ENCODE measurements at regions not wholly inside any gene's neighbourhood (a gene's known extent, or its start where the extent isn't known, plus 50 kb on each side); places are given as distances from the start of the nearest gene placed in this dataset.

GRCh38 chr3:177886501-177886900, 649.7 kb upstream of the KCNMB2 start:
- DNase-seq (ENCODE audit: low spot score): no peak
- Mint-ChIP-seq H3K9me3 (peaks cover 22% of the 10 kb centered on the region), H3K36me3 (0 out of 2 replicates have a peak, but pooled peaks cover 4% of the 10 kb centered on the region), H3K4me3 (no peak overlapping the region), H3K27me3 (ENCODE audit: low read depth) (no peaks in the 10 kb centered on the region), H3K27ac (no peak overlapping the region), H3K4me1 (peaks cover 5% of the 10 kb centered on the region; the same call in 1 of the 2 replicates)
- POLR2A ChIA-PET: interaction anchor here (0.6 kb wide), 1 partner anchor 50 kb away, joined by 3 read pairs; no protein-coding TSS in a partner anchor
- no peak for ATAC-seq
- CTCF ChIA-PET: no interaction called here
- no peak for TF ChIP-seq FOXJ3 (CRISPR knock-in tag; IDR thresholded peaks at IDR 0.05; ENCODE audit: borderline replicate concordance)
- TF ChIP-seq, protein P1, sequence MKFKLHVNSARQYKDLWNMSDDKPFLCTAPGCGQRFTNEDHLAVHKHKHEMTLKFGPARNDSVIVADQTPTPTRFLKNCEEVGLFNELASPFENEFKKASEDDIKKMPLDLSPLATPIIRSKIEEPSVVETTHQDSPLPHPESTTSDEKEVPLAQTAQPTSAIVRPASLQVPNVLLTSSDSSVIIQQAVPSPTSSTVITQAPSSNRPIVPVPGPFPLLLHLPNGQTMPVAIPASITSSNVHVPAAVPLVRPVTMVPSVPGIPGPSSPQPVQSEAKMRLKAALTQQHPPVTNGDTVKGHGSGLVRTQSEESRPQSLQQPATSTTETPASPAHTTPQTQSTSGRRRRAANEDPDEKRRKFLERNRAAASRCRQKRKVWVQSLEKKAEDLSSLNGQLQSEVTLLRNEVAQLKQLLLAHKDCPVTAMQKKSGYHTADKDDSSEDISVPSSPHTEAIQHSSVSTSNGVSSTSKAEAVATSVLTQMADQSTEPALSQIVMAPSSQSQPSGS (CRISPR knock-in tag; IDR thresholded peaks at IDR 0.05; ENCODE audit: borderline replicate concordance, low read depth): no peak
- TF ChIP-seq FOXK1 (CRISPR knock-in tag; IDR thresholded peaks at IDR 0.05): no peak
- TF ChIP-seq NR1H2 (CRISPR knock-in tag; IDR thresholded peaks at IDR 0.05): no peak
- no peak for TF ChIP-seq KAT7 (CRISPR knock-in tag; IDR thresholded peaks at IDR 0.05; ENCODE audit: borderline replicate concordance)
- no peak for TF ChIP-seq ZNF671 (CRISPR knock-in tag; IDR thresholded peaks at IDR 0.05)
- TF ChIP-seq, protein P2, sequence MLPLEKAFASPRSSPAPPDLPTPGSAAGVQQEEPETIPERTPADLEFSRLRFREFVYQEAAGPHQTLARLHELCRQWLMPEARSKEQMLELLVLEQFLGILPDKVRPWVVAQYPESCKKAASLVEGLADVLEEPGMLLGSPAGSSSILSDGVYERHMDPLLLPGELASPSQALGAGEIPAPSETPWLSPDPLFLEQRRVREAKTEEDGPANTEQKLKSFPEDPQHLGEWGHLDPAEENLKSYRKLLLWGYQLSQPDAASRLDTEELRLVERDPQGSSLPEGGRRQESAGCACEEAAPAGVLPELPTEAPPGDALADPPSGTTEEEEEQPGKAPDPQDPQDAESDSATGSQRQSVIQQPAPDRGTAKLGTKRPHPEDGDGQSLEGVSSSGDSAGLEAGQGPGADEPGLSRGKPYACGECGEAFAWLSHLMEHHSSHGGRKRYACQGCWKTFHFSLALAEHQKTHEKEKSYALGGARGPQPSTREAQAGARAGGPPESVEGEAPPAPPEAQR (CRISPR knock-in tag; IDR thresholded peaks at IDR 0.05): no peak
- TF ChIP-seq ZNF232 (CRISPR knock-in tag; IDR thresholded peaks at IDR 0.05): no peak
- TF ChIP-seq, protein P3, sequence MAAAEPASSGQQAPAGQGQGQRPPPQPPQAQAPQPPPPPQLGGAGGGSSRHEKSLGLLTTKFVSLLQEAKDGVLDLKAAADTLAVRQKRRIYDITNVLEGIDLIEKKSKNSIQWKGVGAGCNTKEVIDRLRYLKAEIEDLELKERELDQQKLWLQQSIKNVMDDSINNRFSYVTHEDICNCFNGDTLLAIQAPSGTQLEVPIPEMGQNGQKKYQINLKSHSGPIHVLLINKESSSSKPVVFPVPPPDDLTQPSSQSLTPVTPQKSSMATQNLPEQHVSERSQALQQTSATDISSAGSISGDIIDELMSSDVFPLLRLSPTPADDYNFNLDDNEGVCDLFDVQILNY (CRISPR knock-in tag; IDR thresholded peaks at IDR 0.05): no peak
- TF ChIP-seq, protein P4, sequence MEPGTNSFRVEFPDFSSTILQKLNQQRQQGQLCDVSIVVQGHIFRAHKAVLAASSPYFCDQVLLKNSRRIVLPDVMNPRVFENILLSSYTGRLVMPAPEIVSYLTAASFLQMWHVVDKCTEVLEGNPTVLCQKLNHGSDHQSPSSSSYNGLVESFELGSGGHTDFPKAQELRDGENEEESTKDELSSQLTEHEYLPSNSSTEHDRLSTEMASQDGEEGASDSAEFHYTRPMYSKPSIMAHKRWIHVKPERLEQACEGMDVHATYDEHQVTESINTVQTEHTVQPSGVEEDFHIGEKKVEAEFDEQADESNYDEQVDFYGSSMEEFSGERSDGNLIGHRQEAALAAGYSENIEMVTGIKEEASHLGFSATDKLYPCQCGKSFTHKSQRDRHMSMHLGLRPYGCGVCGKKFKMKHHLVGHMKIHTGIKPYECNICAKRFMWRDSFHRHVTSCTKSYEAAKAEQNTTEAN (CRISPR knock-in tag; IDR thresholded peaks at IDR 0.05): no peak
- TF ChIP-seq ZNF396 (CRISPR knock-in tag; IDR thresholded peaks at IDR 0.05; ENCODE audit: borderline replicate concordance): no peak
- TF ChIP-seq ZNF121 (CRISPR knock-in tag; IDR thresholded peaks at IDR 0.05): no peak

- peaks cover 22% of the 10 kb centered on the region for H3K9me3 Mint-ChIP-seq
- H3K27ac Mint-ChIP-seq: no peak overlapping the region
- ATAC-seq (no peak), DNase-seq (ENCODE audit: low spot score) (no peak)
- CTCF ChIA-PET: no interaction called here
- H3K36me3 Mint-ChIP-seq: 0 out of 2 replicates have a peak, but pooled peaks cover 4% of the 10 kb centered on the region
- H3K4me1 Mint-ChIP-seq: peaks cover 5% of the 10 kb centered on the region; the same call in 1 of the 2 replicates
- TF ChIP-seq, protein P5, sequence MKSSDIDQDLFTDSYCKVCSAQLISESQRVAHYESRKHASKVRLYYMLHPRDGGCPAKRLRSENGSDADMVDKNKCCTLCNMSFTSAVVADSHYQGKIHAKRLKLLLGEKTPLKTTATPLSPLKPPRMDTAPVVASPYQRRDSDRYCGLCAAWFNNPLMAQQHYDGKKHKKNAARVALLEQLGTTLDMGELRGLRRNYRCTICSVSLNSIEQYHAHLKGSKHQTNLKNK (CRISPR knock-in tag; IDR thresholded peaks at IDR 0.05): no peak
- TF ChIP-seq, protein P6, sequence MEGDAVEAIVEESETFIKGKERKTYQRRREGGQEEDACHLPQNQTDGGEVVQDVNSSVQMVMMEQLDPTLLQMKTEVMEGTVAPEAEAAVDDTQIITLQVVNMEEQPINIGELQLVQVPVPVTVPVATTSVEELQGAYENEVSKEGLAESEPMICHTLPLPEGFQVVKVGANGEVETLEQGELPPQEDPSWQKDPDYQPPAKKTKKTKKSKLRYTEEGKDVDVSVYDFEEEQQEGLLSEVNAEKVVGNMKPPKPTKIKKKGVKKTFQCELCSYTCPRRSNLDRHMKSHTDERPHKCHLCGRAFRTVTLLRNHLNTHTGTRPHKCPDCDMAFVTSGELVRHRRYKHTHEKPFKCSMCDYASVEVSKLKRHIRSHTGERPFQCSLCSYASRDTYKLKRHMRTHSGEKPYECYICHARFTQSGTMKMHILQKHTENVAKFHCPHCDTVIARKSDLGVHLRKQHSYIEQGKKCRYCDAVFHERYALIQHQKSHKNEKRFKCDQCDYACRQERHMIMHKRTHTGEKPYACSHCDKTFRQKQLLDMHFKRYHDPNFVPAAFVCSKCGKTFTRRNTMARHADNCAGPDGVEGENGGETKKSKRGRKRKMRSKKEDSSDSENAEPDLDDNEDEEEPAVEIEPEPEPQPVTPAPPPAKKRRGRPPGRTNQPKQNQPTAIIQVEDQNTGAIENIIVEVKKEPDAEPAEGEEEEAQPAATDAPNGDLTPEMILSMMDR (IDR thresholded peaks at IDR 0.05): no peak
- TF ChIP-seq NR1H2 (CRISPR knock-in tag; IDR thresholded peaks at IDR 0.05): no peak
- no peaks in the 10 kb centered on the region for H3K27me3 Mint-ChIP-seq (ENCODE audit: low read depth)
- no peak overlapping the region for H3K4me3 Mint-ChIP-seq
- POLR2A ChIA-PET: no interaction called here
Measured at GRCh38 chr3:177887475-177887874, 648.8 kb upstream of the KCNMB2 start.

- CTCF ChIA-PET: interaction anchor here (0.8 kb wide), 1 partner anchor 368 kb away, joined by 3 read pairs; no protein-coding TSS in a partner anchor
- ATAC-seq (no peak), DNase-seq (ENCODE audit: low spot score) (no peak)
- no peak for TF ChIP-seq ZNF671 (CRISPR knock-in tag; IDR thresholded peaks at IDR 0.05)
- TF ChIP-seq NR3C1 (CRISPR knock-in tag; conservative IDR thresholded peaks at IDR 0.05; ENCODE audit: low read depth): no peak
- no peak for TF ChIP-seq USF1 (CRISPR knock-in tag; IDR thresholded peaks at IDR 0.05)
- no peak for TF ChIP-seq ZNF263 (CRISPR knock-in tag; IDR thresholded peaks at IDR 0.05; ENCODE audit: low read depth)
- no peak for TF ChIP-seq MXD4 (CRISPR knock-in tag; IDR thresholded peaks at IDR 0.05; ENCODE audit: borderline replicate concordance)
- no peak for TF ChIP-seq FOXP1 (CRISPR knock-in tag; IDR thresholded peaks at IDR 0.05; ENCODE audit: borderline replicate concordance)
- no peak for TF ChIP-seq ZNF138 (CRISPR knock-in tag; conservative IDR thresholded peaks at IDR 0.05)
- TF ChIP-seq GABPB1 (CRISPR knock-in tag; IDR thresholded peaks at IDR 0.05): no peak
- TF ChIP-seq NR1H2 (CRISPR knock-in tag; IDR thresholded peaks at IDR 0.05): no peak
- no peak for TF ChIP-seq HMGA2 (CRISPR knock-in tag; IDR thresholded peaks at IDR 0.05)
- no peak for TF ChIP-seq USF2 (CRISPR knock-in tag; IDR thresholded peaks at IDR 0.05)
- no peak for TF ChIP-seq EMX1 (CRISPR knock-in tag; IDR thresholded peaks at IDR 0.05)
Measured at GRCh38 chr3:177889161-177889560, 647.1 kb upstream of the KCNMB2 start.

More at GRCh38 chr3:177889161-177889560, 647.1 kb upstream of the KCNMB2 start:
- Mint-ChIP-seq H3K36me3 (0 out of 2 replicates have a peak, but pooled peaks cover 4% of the 10 kb centered on the region), H3K27me3 (ENCODE audit: low read depth) (no peaks in the 10 kb centered on the region), H3K4me3 (no peak overlapping the region), H3K9me3 (peaks cover 22% of the 10 kb centered on the region), H3K27ac (no peak overlapping the region), H3K4me1 (no peaks in the 10 kb centered on the region)
- POLR2A ChIA-PET: no interaction called here
